HG03378 (cell line): ENCODE measurements at regions not wholly inside any gene's neighbourhood (a gene's known extent, or its start where the extent isn't known, plus 50 kb on each side); places are given as distances from the start of the nearest gene placed in this dataset.

Source experiments
- ATAC-seq: cut with Tn5 transposase; IDR thresholded peaks from one replicate; pipeline ENCODE4 v1.9.1; 2021; ENCODE audit warnings: mild to moderate bottlenecking, moderate library complexity; ENCODE audit not compliant: unreplicated experiment

GRCh38 chr5:173383711-173384110 is 55.5 kb upstream of the STC2 start:
- ATAC-seq = no peak

- ATAC-seq = no peak
These were observed 50.5 kb upstream of the STC2 start for GRCh38 chr5:173378727-173379126.
